Spleen (tissue), 11 donors: ENCODE measurements at regions not wholly inside any gene's neighbourhood (a gene's known extent, or its start where the extent isn't known, plus 50 kb on each side); places are given as distances from the start of the nearest gene placed in this dataset.

ENCODE experiments used
- DNase-seq: peaks from one replicate; pipeline ENCODE4 v3.0.0-alpha.2; 2020
- H3K27ac ChIP-seq, 8 donors: fragments of 200-600 bp; sonication (generic) in 7 of 8; 1 replicate in 4 of 8; 2 replicates in 4 of 8; pipeline versions ENCODE4 v1.5.0 to v1.8.0; 2016 to 2021; ENCODE audit warnings: inconsistent platforms in 4 of 8, mild to moderate bottlenecking in 4 of 8, moderate library complexity in 1 of 8
- H3K27me3 ChIP-seq, 7 donors: fragments of 200-600 bp; sonication (generic) in 6 of 7; replicated peaks in 1 of 7; 1 replicate in 4 of 7; 2 replicates in 3 of 7; pipeline versions ENCODE4 v1.5.0 to v1.8.0; 2016 to 2021; ENCODE audit warnings: inconsistent platforms in 3 of 7, mild to moderate bottlenecking in 1 of 7
- H3K36me3 ChIP-seq, 6 donors: fragments of 200-600 bp; sonication (generic) in 5 of 6; 1 replicate in 4 of 6; 2 replicates in 2 of 6; pipeline versions ENCODE4 v1.5.0 to v1.8.0; 2016 to 2021; ENCODE audit warnings: inconsistent platforms in 2 of 6
- H3K4me1 ChIP-seq, 6 donors: fragments of 200-600 bp; sonication (generic) in 5 of 6; 1 replicate in 3 of 6; 2 replicates in 3 of 6; pipeline versions ENCODE4 v1.5.0 to v1.8.0; 2016 to 2021; ENCODE audit warnings: inconsistent platforms in 3 of 6
- H3K4me3 ChIP-seq, 8 donors: fragments of 200-600 bp; sonication (generic) in 7 of 8; 1 replicate in 4 of 8; 2 replicates in 4 of 8; pipeline versions ENCODE4 v1.5.0 to v1.8.0; 2016 to 2021; ENCODE audit warnings: inconsistent platforms in 4 of 8, mild to moderate bottlenecking in 4 of 8, moderate library complexity in 2 of 8
- H3K9me3 ChIP-seq, 8 donors: fragments of 200-600 bp; sonication (generic) in 7 of 8; 1 replicate in 4 of 8; 2 replicates in 4 of 8; pipeline versions ENCODE4 v1.5.0 to v1.8.0; 2016 to 2021; ENCODE audit warnings: inconsistent platforms in 4 of 8
- POLR2A ChIP-seq, 3 donors: fragments of 450-650 bp; IDR thresholded peaks; one replicate each; pipeline ENCODE4 v1.5.1; 2017; ENCODE audit warnings: antibody characterized with exemption in 3 of 3, mild to moderate bottlenecking in 1 of 3
- POLR2AphosphoS5 ChIP-seq, 3 donors: sonication (generic); formaldehyde crosslinking; IDR thresholded peaks; one replicate each; pipeline ENCODE4 v1.5.1; 2017; ENCODE audit warnings: antibody characterized with exemption in 3 of 3
- WGBS, 5 donors: extraction: QIAGEN DNeasy Blood & Tissue Kit in 3 of 5; methylation state at CpG; one replicate each; pipeline versions ENCODE4 v1.1.5 to v1.1.7; 2013 to 2018; 5-methylcytosine and 5-hydroxymethylcytosine counted together
- intact Hi-C: fragments of 100-400 bp; cut with DNase I; formaldehyde crosslinking; loops from one replicate; pipeline ENCODE4 v1.15.0; 2023; ENCODE audit warnings: low total_unique reads
- TF ChIP-seq, protein P1 (sequence below), 11 experiments: fragments of 200-600 bp in 7 of 11; fragments of 450-650 bp in 4 of 11; sonication (generic) in 4 of 11; IDR thresholded peaks in 8 of 11; conservative IDR thresholded peaks in 3 of 11; 1 replicate in 7 of 11; 2 replicates in 4 of 11; pipeline versions ENCODE4 v1.4.0 to v1.8.0; 2016 to 2021; ENCODE audit warnings: antibody characterized with exemption in 11 of 11, inconsistent platforms in 4 of 11, mild to moderate bottlenecking in 1 of 11
- donor health status: healthy with polysubstance abuse.
- donor health status: DM: no; HTN: no; CAD: no; lungs with moderate emphysema.
- donor health status: DM: no; HTN: no; CAD: no.
- donor health status: Bipolar disorder and iron deficiency.
- donor health status: healthy.
- donor health status: DM: no; HTN: no; CAD: no.
- donor health status: DM: yes; HTN: yes; CAD: no.

DNA sequence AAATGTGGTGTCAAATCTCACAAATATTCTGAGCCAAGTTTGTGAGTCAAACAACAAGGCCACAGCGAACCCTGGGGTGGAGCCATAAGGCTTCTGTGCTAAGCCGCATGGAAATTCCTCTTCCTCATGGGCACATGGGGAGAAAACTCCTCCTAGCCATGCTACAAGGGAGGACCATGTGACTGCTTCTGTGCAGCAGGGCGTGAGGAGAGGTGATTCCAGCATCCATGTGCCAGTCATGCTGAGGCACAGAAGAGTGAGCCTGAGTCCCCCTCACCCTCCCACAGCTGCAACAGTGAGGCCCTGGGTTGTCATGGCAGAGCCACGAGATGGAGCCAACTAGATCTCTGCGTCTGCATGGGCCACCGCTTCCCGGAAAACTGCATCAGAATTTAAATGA lies 488.8 kb upstream of the RAB6C start:
- no peaks in the 10 kb centered on the region for H3K27me3 ChIP-seq
- no peaks in the 10 kb centered on the region for H3K36me3 ChIP-seq
- H3K27ac ChIP-seq, result no peak overlapping the region
- no peaks in the 10 kb centered on the region for H3K4me1 ChIP-seq
- DNase-seq, result no peak
- TF ChIP-seq POLR2A (IDR thresholded peaks at IDR 0.05) (no peak), POLR2AphosphoS5 (IDR thresholded peaks at IDR 0.05) (no peak)
- TF ChIP-seq, protein P1, sequence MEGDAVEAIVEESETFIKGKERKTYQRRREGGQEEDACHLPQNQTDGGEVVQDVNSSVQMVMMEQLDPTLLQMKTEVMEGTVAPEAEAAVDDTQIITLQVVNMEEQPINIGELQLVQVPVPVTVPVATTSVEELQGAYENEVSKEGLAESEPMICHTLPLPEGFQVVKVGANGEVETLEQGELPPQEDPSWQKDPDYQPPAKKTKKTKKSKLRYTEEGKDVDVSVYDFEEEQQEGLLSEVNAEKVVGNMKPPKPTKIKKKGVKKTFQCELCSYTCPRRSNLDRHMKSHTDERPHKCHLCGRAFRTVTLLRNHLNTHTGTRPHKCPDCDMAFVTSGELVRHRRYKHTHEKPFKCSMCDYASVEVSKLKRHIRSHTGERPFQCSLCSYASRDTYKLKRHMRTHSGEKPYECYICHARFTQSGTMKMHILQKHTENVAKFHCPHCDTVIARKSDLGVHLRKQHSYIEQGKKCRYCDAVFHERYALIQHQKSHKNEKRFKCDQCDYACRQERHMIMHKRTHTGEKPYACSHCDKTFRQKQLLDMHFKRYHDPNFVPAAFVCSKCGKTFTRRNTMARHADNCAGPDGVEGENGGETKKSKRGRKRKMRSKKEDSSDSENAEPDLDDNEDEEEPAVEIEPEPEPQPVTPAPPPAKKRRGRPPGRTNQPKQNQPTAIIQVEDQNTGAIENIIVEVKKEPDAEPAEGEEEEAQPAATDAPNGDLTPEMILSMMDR (IDR thresholded peaks at IDR 0.05 in 8 of 11, conservative IDR thresholded peaks at IDR 0.05 in 3 of 11), result no peak
- intact Hi-C loops, result no loop called here
- no peaks in the 10 kb centered on the region for H3K9me3 ChIP-seq
- H3K4me3 ChIP-seq, result no peak overlapping the region
- WGBS, 5 donors, result 78 to 90% (median 83%) methylated on average over 7 of the region's 7 CpGs

DNA sequence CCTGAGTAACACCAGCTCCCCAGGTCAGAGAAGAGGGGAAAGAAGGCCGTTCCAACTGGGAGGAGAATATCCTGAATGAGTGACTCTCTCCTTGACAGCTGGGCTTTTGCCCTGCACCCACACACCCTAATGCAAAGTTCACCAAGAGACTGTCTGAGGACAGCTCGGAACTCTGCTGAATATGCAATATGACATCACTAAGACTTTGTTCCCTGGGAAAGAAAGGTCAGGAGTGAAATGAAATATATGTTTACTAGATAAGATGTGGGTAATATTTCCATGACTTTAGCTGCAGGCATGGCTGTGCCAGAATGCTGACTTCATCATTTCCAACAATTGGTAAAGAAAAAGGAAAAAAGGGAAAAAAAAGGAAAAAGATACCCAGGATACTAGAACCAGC lies 488.2 kb upstream of the RAB6C start:
- H3K4me3 ChIP-seq, result no peak overlapping the region
- H3K9me3 ChIP-seq, result no peaks in the 10 kb centered on the region
- H3K27me3 ChIP-seq, result no peaks in the 10 kb centered on the region
- 58 to 79% (median 61%) methylated on average over 2 of the region's 2 CpGs for WGBS, 5 donors
- H3K4me1 ChIP-seq, result no peaks in the 10 kb centered on the region
- TF ChIP-seq POLR2A (IDR thresholded peaks at IDR 0.05), result no peak
- no peak for TF ChIP-seq POLR2AphosphoS5 (IDR thresholded peaks at IDR 0.05)
- TF ChIP-seq, protein P1 (IDR thresholded peaks at IDR 0.05 in 8 of 11, conservative IDR thresholded peaks at IDR 0.05 in 3 of 11), result no peak
- no peaks in the 10 kb centered on the region for H3K36me3 ChIP-seq
- no peak for DNase-seq
- intact Hi-C loops, result no loop called here
- no peak overlapping the region for H3K27ac ChIP-seq

DNA sequence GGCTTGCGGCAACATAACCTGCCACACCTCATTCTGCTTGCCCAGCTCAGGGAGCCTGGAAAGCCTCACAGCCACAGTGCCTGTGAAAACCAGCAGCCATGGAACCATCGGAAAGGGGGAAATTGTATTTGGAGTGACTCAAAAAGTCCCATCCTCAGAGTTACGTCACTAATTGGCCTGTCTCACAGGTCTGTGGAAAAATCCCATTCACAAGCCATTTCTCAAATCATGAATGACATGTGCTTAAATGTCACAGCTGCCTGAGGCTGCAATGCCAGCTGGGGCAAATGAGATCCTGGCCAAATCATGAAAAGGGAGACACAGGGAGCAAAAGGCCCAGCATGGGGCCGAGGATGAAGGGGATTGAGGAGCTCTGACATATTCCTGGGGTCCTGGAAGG lies 486.9 kb upstream of the RAB6C start:
- DNase-seq, result no peak
- Histone ChIP-seq H3K27ac (no peak overlapping the region), H3K4me3 (no peak overlapping the region), H3K9me3 (no peaks in the 10 kb centered on the region), H3K4me1 (no peaks in the 10 kb centered on the region), H3K36me3 (no peaks in the 10 kb centered on the region), H3K27me3 (no peaks in the 10 kb centered on the region)
- TF ChIP-seq POLR2AphosphoS5 (IDR thresholded peaks at IDR 0.05) (no peak), POLR2A (IDR thresholded peaks at IDR 0.05) (no peak)
- TF ChIP-seq, protein P1 (IDR thresholded peaks at IDR 0.05 in 8 of 11, conservative IDR thresholded peaks at IDR 0.05 in 3 of 11), result no peak
- 72 to 90% (median 80%) methylated on average over 4 of the region's 4 CpGs for WGBS, 5 donors
- intact Hi-C loops, result no loop called here

DNA sequence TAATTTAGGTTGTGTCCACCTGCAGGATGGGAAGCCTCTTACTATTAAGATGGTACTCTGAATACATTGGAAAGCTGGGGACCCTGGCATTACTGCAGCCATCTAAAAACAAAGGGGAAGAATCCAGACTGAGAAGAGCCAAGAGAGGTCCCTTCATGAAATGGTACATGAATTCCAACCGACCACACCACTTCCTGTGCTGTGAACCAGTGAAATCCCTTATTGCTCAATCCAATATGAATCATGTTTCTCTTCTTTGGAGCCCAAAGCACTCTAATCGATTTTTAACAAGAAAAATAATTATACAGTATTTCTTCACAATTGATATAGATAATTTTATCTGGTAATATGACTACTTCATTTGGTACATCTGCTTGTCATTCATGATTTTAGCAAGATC lies 479.7 kb upstream of the RAB6C start:
- no peak for DNase-seq
- no peaks in the 10 kb centered on the region for H3K36me3 ChIP-seq
- no peak overlapping the region for H3K27ac ChIP-seq
- no peaks in the 10 kb centered on the region for H3K9me3 ChIP-seq
- intact Hi-C loops, result no loop called here
- no peaks in the 10 kb centered on the region for H3K4me1 ChIP-seq
- no peaks in the 10 kb centered on the region for H3K27me3 ChIP-seq
- 35 to 65% (median 44%) methylated on average over 2 of the region's 2 CpGs for WGBS, 5 donors
- no peak overlapping the region for H3K4me3 ChIP-seq
- TF ChIP-seq POLR2A (IDR thresholded peaks at IDR 0.05) (no peak), POLR2AphosphoS5 (IDR thresholded peaks at IDR 0.05) (no peak)
- TF ChIP-seq, protein P1 (IDR thresholded peaks at IDR 0.05 in 8 of 11, conservative IDR thresholded peaks at IDR 0.05 in 3 of 11), result no peak
